ENCODE measurements at regions not wholly inside any gene's neighbourhood (a gene's known extent, or its start where the extent isn't known, plus 50 kb on each side); places are given as distances from the start of the nearest gene placed in this dataset.

GRCh38 chr21:31483146-31483545, 139.1 kb upstream of the TIAM1 start:
- TF ChIP-seq PPARA (CRISPR knock-in tag; IDR thresholded peaks at IDR 0.05; ENCODE audit: borderline replicate concordance) = no peak
- no peak for TF ChIP-seq PATZ1 (CRISPR knock-in tag; IDR thresholded peaks at IDR 0.05; ENCODE audit: borderline replicate concordance)
- TF ChIP-seq GLIS3 (CRISPR knock-in tag; IDR thresholded peaks at IDR 0.05) = no peak
- no peak for TF ChIP-seq ISL1 (CRISPR knock-in tag; IDR thresholded peaks at IDR 0.05)
- no peak for TF ChIP-seq ESRRG (CRISPR knock-in tag; IDR thresholded peaks at IDR 0.05)

Data from SK-N-SH treated with all-trans-retinoic acid at 6 μM for 48 hours (cell line).